SK-MEL-5 (cell line): ENCODE measurements at regions not wholly inside any gene's neighbourhood (a gene's known extent, or its start where the extent isn't known, plus 50 kb on each side); places are given as distances from the start of the nearest gene placed in this dataset.

Source experiments
- DNase-seq: peaks from one replicate; pipeline ENCODE4 v3.0.0-alpha.2; 2016; ENCODE audit warnings: low read depth, low spot score
- in situ Hi-C: cut with HindIII; loops from 2 replicates; pipeline ENCODE4 v1.10.0; 2016; ENCODE audit warnings: low sequenced_read_pairs, high pct_unique_total_duplicates, low pct_unique_long_range_greater_than_20kb
- small RNA-seq, 2 experiments: library from RNA; depleted of rRNA; stranded (forward); fragments of <200 nt; gene quantifications; one replicate each; pipeline ENCODE3, GENCODE V24; 2014

DNA sequence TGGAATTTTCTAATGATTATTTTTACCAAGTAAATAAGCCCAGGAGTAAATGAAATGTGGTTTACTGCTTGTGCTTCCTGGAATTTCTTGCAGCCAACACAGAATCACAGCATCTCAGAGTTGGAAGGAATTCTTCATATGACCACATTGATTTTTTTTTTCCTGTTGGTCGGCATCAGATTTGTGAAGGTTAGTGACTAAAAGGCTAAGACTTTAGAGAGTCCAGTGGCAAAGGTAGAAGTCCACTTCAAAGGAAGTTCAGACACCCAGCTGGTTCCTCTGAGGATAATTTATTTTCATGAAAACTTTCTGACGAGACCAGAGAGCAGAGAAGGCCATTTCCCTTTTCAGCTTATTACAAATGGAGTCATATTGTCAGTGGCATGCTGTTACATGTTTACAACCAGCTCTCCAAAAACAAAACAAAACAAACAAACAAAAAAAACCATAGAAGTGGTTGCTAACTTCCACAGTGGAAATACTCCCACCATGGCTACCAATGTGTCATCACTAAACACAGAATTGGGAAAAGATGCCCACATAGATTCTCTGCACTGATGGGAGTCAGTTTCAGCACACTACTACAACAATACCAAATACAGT is 77.2 kb upstream of the CDC42BPA start:
- in situ Hi-C loops, result no loop called here
- DNase-seq, result no peak

DNA sequence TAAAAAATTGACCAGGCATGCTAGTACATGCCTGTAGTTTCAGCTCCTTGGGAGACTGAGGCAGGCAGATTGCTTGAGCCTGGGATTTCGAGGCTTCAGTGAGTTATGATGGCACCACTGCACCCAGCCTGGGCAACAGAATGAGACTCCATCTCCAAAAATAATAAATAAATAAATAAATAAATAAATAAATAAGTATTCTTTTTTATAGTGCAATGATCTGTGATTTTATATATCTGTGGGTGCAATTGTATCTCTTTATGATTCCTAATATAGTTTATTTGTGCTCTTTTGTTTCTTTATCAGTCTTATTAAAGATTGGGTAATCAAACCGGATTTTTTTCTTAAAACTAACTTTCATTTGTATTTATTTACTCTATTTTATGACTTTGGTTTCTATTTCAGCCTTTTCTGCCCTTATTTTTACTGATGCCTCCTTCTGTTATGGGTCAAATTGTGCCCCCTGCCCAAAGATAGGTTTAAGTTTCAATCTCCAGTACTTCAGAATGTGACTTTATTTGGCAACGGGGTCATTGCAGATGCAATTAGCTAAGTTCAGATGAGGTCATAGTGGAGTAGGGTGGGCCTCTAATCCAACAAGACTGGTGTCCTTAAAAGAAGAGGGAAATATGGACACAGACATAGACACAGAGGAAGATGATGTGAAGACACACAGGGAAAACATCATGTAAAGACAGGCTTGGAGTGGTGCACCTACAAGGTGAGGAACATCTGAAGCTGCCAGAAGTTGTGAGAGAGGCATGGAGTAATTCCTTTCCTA is 74.9 kb upstream of the CDC42BPA start:
- DNase-seq, result no peak
- in situ Hi-C loops, result no loop called here

DNA sequence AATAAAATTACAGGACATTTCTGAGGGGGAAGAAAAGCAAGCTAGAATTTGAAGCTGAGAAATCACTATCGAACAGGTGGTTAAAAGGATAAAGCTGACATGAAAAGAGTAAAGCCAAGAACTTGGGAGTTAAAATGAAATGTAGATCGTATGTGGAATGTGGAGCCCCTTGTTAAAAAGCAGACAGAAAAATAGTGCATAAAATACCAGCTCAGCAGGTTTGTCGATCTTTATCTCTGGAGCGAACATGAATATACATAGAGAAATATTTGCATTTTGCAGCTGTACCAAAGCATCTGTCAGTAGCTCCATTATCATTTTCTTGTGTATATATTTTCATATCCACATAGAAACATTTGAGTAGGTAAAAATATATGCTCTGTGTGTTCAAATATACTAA is 73.6 kb upstream of the CDC42BPA start:
- no peak for DNase-seq
- in situ Hi-C loops, result no loop called here

DNA sequence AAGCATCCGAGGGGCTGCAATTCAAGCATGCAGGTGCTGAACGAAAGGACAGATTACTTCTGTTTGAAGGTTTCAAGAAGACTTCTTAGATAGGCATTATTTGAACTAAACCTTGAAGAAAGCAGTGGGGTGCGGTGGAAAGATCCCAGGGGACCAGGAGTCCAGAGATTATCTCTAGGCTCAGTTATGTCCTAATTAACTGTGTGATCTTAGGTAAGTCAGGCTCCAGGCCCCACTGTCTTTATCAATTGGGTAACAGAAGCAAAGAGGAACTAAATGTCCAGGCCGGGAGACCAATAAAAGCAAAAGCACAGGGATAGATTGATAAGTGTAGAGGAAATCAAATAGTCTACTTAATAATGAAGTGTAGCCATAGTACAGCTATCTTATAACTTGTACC is 72.9 kb upstream of the CDC42BPA start:
- DNase-seq, result no peak
- in situ Hi-C loops, result no loop called here

DNA sequence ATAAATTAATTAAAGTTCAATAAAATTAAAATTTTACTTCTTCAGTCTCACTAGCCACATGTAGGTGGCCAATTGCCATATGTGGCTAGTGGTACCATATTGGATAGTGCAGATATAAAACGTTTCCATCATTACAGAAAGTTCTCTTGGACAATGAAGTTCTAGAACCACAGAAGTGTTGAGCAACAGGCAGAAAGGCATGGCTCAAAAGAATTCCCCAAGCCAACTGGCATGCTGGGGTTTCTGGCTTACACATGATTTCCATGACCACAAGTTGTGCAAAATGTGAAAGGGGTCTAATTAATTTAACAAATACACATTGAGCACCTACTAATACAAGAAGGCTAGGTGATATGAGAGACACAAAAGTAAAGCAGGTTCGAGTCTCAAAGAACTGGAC is 72.2 kb upstream of the CDC42BPA start:
- in situ Hi-C loops, result no loop called here
- no peak for DNase-seq

DNA sequence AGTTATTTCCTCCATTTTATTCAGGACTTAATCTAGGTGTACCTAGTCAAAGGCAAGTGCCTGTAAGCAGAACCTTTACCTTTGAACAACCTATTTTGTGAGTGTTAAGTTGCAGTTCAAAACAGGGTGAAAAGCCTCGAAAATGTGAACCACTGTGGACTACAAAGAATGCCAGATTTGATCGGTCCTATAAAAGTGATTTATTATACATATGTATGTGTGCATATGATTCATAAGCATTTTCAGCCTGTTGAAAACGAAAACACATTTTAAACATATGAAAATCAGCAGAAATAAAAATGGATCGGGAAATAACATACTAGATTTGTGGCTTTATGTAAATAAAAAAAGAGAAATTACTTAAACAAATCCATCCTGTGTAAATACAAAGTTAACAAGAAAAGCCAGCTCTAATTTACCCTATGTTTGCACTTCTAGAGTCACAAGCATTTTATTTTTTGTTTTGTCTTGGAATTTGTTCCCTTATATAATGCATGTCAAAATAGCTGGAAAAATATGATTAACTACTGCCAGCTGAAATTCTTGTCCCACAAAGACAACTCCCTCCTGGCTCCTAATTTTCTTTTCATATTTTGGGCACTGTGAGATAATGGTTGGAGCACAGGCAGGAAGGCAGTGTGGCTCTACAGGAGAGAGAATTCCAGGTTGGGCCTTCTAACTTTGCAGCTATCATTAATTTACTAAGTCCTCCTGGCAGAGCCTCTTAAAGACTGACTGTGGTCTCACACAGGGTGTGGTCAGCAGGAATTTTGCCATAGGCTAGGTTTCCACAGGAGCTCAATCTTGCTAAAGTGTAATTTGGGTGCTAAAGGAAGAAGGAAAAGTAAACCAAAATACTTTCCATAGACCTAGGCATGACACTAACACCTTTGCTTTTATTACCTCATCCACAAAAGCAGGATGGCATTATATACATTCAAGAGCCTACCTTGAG is 70.2 kb upstream of the CDC42BPA start:
- in situ Hi-C loops, result no loop called here
- DNase-seq, result no peak

DNA sequence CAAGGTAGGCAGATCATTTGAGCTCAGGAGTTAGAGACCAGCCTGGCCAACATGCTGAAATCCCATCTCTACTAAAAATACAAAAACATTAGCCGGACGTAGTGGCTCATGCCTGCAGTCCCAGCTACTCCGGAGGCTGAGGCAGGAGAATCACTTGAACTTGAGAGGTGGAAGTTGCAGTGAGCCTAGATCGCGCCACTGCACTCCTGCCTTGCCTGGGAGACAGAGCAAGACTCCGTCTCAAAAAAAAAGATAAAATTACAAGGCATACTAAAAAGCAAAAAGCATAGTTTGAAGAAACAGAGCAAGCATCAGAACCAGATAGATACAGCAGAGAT is 61.2 kb upstream of the CDC42BPA start:
- no peak for DNase-seq
- in situ Hi-C loops, result no loop called here

DNA sequence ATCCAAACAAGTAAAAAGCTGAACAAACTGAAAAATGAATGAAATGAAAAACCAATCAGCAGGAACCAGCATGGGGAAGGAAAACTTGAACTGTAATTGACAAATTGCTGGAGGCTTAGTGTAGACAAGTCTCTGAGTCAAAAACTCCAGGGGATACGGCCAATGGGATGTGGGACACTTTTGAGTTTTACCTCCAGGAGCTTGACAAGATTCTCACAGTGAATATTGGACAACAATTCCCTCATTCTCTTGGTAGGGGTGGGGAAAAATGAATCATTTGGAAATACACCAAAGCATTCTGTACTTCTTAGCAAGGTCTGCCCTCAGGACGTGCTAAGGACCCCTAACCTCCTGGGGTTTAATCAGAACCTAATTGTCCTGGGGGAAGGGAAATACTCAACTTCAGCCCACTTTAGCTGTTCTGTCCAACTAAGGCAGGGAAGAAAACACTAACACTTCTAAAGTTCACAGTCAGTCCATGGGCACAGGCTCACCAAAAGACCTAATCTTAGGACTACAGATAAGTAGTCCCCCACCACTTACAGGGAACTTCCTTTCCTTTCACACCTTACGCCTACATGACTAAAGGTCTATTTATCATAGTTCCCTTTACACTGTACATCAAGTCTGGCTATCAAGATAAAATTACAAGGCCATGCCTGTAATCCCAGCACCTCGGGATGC is 60.7 kb upstream of the CDC42BPA start:
- in situ Hi-C loops, result no loop called here
- no peak for DNase-seq

DNA sequence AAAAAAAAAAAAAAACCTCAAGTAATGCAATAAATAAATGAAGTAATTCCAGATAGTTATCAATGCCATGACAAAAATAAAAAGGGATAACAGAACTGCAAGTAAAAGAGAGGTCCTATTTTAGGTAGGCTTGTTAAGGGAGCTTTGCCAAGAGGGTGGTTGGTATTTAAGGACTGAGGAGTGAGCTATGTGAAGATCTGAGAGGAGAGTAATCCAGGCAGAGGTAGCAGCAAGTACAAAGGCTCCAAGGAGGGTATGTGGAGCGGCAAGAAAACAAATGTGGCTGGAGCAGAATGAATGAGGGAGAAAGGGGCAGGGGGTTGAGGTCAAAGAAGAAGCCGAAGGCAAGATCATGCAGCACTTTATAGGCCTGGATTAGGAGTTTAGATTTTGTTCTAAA is 59.9 kb upstream of the CDC42BPA start:
- no peak for DNase-seq
- in situ Hi-C loops, result no loop called here

DNA sequence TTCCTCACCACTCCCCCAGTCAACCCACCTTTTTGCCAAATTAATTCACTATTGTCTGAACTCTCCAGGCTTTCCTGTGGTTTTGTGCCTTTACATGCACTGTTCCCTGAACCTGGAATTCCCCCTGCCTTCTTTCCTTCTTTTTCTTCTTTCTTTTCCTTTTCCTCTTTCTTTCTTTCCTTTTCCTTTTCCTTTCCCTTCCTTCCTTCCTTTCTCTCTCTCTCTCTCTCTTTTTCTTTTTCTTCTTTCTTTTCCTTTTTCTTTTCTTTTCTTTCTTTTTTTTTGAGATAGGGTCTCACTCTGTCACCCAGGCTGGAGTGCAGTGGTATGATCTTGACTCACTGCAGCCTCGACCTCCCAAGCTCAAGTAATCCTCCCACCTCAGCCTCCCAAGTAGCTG is 56.6 kb upstream of the CDC42BPA start:
- in situ Hi-C loops, result no loop called here
- DNase-seq, result no peak

DNA sequence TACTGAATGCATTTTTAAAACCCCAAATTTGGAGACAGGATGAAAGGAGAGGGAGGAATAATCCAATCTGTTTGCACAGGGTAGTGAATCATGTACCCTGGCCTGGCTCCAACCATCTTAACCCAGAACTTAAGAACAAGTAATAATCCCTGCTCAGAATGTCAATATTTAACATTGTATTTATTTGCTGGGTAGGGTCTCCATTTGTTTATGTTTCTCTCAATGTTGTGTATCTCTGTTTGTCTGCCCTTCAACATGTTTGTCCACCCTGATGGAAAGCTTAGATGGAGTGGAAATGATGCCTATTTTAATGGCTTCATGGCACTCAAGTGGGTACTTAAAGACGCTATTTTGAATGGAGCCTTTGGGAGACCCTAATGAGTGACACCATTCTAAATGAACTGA is 54.4 kb upstream of the CDC42BPA start:
- no peak for DNase-seq
- in situ Hi-C loops, result no loop called here

DNA sequence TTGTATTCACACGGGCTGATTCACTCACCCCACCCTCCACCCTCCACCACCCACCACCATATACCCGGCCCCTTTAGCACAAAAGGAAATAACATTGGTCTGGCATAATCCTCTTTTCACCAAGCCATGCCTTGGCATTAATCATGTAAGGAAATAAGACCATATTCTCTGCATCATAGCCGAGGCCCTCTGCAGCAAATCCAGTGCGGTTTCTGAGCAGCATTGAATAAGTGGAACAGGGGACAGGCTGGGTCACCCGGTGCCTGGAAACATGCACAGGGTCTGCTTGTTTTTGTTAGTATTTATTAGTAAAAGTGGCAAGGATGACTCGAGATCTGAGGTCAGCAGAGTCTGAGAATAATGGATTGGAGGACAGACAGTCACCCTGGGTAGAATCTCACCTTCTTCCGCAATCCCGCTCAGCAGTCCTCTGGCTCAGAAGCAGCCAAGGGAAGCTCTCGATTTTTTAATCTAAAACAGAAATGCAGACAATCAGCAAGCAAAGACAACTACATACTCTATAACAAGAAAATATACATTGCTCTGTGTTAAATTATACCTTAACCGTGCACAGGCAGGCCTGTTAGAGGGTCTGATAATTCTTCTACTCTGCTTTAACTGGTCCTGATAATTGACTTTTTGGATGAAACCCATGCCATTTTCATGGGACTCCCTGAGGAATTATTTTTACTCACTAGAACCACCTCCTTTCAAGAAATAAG is 52.4 kb upstream of the CDC42BPA start:
- in situ Hi-C loops, result no loop called here
- DNase-seq, result no peak

DNA sequence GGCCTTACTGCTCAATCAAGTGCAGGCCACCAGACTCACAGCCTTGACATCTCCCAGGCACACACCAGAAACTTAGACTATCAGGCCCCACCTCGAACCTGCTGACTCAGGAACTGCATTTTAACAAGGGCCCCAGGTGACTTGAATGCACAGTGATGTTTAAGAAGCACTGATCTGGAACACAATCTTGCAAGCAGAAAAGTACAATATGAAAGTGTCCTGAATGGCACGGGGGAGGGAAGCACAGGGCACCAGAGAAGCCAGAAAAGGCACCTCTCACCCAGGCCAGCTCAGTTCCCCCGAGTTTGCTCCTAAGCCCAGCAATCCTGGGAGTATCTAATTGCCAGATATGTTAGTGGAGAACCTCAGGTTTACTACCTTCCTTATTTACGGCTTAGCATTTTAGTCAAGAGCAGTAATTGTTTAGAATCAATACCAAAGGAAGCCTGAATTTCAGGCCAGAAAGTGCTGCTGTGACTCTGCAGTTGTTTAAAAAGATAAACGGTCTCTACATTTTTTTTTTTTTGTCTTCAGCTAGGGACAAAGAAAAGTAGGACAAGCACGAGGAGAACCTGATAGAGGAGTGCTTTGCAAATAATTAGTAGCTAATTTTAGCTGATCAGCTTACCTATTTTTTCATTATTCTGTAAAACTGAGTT is 50.9 kb upstream of the CDC42BPA start:
- DNase-seq, result no peak
- in situ Hi-C loops, result no loop called here

Small RNAs in the stretch of these regions (small RNA-seq; reads per million reads assigned to genes)
- gene AL451054.2, result 0 reads per million in 2 experiments
- 0 to 0.14 reads per million in 2 experiments for gene BTF3P9
